NCI-H2107 treated with DMSO at 0.1 percent for 48 hours (cell line): ENCODE measurements at regions not wholly inside any gene's neighbourhood (a gene's known extent, or its start where the extent isn't known, plus 50 kb on each side); places are given as distances from the start of the nearest gene placed in this dataset.

Source experiments
- DNase-seq: peaks from one replicate; lab custom pipeline; 2025; ENCODE audit not compliant: unreplicated experiment; lab: John Stamatoyannopoulos, UW

DNA sequence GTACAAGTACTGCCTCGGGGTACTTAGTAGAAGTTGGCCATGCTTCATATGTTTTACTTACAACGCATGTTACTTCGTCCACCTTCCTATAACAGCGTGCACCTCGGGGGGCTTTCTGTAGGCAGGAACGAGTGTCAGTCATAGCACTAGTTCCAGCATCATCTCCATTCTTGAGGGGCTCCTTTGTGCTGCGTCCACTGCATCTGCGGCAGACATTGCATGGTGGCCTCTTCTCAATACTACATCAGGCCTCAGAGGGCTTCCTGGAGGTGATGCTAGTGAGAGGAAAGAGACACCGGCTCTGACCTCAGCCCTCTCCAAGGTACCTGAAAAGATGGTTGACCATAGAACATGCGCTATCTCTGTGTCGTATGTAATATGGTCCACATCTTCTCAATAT lies 121.2 kb upstream of the RTL1 start:
- no peak for DNase-seq

DNA sequence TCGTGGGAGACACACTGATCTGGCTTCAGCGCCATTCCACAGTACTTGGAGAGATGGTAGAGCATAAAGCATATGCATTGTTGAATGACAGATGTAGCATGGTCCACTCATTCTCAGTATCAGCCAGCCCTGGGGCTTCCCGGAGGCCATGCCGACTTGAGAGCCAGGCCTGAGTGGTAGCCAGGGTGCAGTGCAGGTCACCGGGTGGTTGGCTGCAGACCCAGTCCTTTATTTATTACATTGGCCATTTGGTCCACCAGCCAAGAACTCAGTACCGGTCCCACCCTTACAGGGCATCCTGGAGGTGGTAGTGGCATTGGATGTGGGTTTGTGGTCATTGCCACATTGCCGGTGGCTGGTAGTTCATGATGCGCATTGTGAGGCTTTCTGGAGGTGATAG lies 121.6 kb upstream of the RTL1 start:
- DNase-seq: no peak

DNA sequence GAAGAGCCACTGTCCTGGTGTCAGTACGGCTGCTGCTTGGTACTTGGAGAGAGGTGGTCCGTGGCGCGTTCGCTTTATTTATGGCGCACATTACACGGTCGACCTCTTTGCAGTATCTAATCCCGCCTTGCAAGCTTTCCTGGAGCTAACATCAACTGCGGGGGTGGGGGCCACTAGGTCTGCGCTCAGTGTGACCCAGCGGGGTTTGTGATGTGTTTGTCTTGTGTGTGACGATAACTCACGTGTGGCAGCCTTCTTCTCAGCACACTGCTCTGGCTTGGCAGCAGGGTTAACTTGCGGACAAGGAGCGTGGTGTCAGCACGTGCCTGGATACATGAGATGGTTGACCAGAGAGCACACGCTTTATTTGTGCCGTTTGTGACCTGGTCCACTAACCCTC lies 122.2 kb upstream of the RTL1 start:
- no peak for DNase-seq

DNA sequence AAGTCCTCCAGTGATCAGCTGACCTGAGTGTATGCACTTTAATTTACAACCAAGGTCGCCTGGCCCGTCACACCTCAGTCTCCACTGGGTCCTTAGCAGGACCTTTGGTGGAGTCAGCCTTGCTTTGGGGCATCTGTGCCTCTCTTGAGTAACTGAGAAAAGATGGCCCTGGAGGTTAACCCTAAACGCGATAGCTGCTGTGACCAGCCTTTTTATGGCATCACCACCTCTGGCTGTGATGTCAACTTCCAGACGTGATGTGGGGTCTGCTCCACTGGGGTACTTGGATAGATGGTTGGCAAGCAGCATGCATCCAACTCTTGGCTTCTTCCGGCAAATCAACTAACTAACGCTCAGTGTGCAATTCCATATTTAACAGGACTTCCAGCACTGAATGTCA lies 122.8 kb upstream of the RTL1 start:
- DNase-seq: no peak

DNA sequence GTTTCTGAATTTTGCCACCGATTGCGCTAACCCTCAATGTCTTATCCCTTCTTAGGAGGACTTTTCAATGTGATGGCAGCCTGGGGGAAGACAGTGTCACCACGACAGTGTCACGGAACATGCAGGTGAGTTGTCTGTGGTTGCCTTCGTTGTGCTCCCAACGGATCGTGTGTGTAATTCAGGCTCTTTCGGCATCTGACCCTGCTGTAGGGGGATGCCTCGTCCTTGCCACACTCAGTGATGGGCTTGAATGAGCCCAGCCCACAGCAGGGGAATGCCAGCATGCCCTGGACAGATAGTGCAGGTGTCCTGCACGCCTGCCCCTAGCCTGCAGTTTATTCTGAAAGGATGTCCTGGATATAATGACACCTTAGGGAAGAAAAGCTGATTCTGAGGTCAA lies 123.8 kb upstream of the RTL1 start:
- no peak for DNase-seq

DNA sequence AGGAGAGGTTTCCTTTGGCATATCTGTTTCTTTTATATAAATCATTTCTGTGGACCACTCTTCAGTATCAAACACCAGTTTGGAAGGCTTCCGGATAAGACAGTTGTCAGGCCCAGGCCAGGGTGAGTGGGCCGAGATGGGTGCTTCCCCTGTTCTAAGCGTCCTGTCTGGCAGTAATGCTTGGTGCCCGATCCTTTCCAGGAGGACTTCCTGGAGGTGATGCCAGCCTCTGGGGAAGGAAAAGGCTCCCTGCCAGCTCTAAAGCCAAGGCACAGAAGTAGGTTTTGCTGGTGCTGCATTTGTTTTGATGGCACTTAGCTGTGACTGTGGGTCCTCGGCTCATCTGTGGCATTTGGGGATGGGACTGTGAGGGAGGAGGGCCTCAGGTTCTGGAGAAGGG lies 124.4 kb upstream of the RTL1 start:
- DNase-seq: no peak

DNA sequence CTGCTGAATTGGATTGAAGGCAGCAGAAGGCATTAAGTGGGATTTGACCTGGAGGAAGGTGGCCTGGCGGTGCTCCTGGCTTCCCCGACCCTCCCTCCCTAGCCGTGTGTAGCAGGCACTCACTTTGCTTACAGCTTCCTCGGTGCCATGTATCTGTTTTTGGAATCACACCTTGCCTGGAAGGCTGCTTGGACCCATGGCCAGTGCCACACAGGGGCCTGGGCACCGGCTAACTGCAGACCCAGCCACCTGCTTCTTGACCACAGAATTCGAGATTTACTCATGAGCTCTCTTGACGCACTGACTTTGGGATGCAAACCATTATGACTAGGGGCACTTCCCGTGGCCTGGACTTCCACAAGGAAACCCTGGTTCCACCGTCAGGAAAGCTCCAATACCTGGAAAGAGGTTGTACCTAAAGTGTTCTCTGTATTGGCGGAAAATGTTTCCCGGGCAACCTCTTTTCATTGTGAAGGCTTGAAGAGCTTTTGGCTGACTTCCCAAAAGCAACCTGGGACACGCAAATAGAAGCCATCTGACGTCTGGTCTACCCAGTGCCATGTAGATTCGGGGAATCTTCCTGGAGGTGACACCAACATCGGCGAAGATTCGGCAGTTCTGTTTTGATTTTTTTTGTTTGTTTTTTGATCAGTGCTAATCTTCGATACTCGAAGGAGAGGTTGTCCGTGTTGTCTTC lies 125.6 kb upstream of the RTL1 start:
- peak; percentile 90 for DNase-seq

DNA sequence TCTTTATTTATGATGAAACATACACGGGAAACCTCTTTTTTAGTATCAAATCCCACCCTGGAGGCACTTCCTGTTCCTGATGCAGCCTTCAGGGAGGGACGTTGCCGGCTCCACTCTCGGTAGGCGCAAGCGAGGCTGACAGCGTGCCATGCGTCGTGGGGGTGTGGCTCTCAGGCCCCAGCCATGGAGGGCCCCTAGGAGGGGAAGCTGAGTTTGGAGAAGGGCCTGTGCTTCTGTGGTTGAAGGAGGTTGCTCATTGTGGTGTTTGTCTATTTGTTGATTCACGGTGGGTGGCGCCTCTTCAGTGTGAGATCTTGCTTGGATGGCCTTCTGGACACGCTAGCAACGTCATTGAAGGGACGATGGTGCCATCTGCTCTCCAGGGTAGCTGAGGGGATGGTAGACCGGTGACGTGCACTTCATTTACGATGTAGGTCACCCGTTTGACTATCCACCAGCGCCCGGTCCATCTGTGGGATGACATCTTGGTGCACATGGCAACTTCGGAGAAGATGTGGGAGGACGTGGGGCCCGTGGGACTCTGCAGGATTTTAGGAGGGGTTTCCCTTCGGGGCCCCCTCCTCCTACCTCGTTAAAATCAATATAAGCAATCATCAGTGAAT lies 126.3 kb upstream of the RTL1 start:
- DNase-seq: no peak

DNA sequence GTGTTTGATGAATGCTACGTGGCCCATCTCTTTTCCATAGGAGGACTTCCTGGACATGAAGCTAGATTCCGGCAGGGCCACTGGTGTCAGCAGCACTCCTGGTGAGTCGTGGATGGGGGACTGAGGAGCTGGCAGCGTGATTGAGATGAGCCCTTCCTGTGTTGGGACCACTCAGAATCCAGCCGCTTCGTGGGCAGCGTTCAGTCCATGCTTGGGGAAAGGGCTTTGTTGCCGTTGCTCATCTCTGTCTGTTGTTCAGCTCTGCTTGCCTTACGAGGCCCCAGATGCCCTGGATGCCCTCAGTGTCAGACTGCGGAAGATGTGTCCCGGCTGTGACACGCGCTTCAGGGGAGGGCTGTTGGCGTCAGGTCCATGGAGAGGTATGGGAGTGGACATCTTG lies 127.1 kb upstream of the RTL1 start:
- no peak for DNase-seq

DNA sequence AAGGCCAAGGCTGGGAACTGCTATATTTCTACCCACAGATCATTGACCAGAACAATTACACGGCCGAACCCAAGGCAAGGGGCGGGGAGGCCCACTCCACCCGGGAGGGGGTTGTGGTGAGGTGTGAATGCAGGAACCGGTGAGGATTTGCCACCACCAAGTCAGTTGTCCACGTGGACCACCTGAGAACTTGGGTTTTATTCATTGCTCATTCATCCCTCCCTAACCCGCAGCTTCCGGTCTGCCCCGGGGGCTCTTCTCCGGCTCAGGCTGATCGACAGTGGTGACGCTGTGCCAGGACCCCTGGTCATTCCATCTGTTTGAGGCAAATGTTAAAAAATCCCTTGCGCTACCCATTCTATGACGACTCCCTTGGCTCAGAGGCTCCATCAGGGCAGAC lies 127.7 kb upstream of the RTL1 start:
- no peak for DNase-seq

DNA sequence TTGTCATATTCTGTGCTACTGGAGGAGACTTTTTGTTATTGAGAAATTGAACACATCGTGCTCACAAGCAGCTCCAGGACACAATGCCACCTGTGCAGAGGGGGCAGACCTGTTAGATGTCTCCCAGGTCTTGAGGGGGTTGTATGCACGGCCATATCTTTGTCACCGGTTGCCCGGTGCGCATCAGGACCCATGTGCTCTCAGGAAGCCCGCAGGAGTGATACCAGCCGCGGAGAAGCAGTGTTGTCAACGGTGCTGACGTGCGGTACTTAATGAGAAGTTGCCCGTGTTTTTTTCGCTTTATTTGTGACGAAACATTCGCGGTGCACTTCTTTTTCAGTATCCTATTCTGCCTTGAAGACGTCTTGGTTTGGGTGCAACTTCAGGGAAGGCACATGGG lies 128.2 kb upstream of the RTL1 start:
- DNase-seq: no peak

DNA sequence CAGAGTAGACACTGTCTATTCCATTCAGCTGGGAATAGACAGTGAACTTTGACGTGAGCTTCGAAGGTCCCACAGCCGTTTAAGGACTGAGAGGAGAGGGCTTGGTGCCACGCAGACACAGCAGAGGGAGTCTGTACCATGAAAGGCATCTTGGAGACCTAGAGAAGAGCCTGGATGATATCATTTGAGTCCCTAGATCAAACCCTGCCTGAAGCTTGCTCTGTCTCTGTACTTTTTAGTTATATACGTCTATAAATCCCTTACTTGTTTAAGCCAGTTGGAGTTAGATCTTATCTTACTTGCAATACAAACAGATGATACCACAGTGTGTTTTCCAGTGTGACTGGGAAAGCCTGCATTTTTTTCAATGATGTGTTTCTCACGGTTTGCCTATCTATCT lies 128.9 kb upstream of the RTL1 start:
- no peak for DNase-seq

DNA sequence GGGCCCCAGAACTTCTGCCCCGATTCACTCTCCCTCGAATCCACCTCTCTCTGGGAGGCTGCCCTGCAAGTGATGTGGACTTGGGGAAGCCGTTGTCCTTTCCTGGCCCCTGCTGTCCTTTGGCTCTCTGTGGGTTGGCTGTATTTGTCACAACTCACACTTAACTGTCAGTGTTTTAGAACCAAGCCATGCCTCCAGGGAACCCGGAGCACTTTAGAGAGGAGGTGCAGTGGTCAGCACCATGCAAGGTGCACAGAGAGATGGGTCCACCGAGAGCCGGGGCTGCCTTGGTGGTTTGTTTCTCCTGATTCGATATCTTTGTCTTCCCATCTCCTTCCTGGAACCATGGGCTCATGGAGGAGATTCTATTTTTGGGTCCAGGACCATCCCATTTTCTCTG lies 129.5 kb upstream of the RTL1 start:
- no peak for DNase-seq

DNA sequence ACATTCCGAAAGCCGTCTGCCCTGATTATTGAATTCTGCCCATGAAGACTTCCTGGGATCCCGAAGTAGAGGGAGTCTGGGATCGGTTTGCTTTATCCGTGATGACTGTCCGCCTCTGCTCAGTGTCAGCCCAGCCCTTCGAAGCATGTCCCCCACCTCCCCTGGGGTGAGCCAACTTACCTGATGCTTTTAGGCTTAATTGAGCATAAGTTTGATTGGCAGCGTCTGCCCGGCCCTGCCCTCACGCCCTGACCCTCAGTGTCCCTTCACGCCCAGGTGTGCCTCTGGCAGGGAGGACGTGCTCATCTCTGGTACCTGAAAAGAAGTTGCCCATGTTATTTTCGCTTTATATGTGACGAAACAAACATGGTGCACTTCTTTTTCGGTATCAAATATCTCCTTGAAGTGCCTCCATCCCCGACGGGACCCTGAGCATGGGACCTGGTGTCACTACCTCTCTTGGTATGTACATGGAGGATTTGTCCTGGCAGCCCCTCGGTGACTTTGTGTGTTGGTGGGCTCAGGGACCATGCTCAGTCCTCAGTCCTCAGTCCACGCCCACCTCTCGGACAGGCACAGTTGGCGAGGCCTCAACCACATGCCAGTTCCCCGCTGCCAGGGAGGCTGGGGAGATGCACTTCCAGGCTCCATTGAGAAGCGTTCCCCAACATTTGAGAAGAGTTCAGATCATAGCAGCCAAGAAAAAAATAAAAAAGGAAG lies 130.1 kb upstream of the RTL1 start:
- DNase-seq: no peak

DNA sequence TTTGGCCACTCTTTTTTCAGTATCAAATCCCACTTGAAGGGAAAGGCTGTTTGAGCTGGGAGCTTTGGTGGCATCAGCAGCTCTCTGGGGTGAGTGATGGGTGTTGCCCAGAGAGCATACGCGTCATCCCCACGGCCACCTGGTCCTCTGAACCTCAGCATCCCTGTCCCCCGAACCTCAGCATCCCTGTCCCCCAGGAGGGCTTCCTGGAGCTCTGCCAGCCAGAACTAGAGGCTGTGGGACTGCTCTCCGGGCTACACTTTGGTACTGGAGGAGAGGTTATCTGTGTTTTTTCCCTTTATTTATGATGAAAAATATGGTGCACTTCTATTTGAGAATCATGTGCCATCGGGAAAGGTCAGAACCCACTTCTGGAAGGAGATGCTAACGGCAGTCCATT lies 131.5 kb upstream of the RTL1 start:
- no peak for DNase-seq

DNA sequence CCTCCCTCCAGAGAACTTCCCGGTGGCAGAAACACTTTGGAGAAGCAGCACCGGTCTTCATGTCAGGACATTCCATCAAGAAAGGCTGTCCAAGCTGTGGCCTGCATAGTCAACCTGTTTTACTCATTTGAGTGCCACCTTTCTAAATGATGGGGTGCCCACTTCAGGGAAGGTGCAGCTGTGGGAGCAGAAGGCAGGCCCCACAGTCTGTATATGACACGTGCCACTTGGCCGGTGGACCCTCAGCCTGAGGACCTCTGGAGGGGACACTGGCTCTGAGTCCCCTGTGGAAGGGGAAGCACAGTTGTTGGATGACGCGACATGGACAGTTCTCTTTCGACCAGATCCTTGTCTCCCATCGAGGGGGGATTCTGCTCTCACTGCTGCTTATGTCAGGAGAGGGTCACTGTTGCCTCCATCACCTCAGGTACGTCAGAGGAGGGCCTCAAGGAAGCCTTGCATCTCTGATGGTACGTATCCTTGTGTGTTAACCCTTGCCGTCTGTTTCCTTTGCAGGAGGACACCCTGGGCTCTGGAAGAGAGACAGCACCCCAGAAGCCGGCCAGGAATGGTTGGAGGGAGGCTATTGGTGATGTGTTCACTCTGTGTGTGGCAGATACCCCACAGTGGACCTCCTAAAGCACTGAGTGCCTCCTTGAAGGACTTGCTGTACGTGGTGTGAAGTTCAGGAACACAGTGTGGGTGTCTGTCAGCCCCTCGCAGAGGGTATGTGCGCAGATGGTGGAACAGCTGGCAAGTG lies 132.1 kb upstream of the RTL1 start:
- DNase-seq: no peak

DNA sequence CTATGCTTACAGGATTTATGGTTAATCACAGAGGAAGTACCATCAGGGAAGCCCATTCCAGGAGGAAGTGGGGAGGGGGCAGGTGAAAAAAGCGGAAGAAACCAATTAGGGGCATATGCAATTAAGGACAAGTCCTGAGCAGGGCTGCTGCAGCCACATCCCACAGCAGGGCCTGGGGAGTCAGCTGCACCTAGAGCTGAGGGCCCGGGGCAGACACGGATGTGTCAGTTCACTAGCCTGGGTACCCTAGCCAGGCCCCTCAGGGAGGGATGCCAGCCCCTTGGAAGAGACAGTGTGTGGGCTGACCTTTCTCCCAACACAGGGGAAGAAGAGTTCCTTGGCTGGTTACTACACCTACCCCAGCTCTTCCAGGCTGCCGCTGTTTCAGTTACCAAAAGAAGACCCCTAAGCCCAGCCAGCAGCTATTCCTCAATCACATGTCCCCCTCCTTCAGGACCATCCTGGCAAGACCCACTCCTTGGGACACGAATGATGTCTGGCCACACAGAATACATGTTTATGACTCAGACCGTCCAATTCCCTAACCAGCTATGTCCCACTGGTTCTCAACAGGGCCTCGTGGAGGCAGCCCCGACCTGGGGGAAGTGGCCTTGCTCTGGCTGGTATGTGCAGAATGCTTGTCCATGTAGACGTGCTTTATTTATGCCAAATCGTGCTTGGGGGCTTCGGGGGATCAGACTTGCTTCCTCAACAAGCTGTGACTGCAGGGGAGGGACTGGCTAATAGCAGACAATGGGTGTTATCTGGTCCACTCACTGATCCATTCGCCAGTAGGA lies 133.7 kb upstream of the RTL1 start:
- no peak for DNase-seq

DNA sequence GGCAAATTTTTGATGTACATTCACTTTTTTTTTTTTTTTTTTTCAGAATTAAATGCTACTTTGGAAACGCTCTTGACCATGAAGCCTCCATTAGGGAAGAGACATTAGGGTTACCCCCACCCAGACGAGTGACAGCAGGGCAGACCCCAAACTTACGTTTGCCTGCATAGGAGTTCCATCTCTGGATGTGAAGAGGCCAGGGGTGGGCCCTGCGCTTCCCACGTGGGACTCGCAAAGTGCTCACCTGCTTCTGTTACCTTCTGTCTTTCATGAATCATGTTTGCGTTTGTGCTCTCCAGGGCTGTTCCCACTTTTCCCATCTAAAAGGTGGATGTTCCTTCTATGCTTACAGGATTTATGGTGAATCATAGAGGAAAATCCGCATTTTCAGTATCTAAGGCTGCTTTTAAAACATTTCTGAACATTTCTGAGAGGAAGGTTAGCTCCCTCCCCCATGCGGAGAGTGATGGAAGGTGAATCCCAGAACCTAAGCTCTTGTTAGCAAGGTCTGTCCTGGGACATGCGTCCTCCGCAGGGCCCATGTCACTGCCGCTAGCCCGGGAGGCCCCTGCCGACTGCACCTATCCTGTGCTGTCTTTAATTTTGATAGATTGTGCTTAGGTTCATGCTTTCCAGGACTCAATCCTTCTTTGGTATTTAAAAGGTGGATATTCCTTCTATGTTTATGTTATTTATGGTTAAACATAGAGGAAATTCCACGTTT lies 135.7 kb upstream of the RTL1 start:
- no peak for DNase-seq

DNA sequence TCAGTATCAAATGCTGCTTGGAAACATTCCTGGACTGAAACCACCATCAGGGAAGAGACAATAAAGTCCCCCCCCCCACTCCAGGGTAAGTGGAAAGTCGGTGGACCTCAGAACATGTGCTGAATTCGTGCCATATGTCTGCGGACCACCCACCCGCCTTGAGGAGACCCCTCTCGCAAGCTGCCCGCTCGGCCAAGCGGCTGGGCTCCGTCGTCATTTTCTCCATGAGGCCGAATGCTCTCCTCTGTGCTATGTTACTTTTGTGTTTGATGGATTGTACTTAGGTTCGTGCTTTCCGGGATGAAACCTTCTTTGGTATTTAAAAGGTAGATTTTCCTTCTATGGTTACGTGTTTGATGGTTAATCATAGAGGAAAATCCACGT lies 136.2 kb upstream of the RTL1 start:
- no peak for DNase-seq
